ENCODE measurements at regions not wholly inside any gene's neighbourhood (a gene's known extent, or its start where the extent isn't known, plus 50 kb on each side); places are given as distances from the start of the nearest gene placed in this dataset.

DNA sequence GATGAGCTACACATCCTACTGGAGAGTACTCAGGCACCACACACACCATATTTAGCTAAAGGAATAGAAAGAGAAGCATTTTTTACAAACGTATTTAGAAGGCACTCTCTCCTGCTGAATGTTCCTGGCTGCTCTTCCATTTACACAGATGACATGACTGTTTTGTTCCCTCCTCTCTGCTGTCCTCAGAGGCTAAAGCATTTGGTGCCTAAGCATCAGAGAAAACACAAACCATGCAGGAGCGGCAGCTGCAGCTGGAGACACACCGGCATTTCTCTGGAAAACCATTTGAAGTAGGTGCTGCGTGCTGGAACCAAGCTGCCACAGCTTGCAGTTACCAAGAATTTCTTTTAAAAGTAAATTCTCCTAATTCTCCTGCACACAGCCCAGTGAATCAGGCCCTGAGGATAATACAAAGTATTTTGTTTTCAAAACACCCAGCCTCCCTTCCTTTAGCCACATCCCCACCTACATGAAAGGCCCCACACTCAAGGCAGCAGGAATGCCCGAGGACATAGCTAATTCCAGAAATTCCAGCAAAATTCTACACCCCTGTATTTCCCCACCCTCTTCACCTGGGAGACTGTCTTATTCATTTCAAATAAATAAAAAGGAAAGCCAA, 488.9 kb upstream of the SOX11 start:
- TF ChIP-seq, protein P1, sequence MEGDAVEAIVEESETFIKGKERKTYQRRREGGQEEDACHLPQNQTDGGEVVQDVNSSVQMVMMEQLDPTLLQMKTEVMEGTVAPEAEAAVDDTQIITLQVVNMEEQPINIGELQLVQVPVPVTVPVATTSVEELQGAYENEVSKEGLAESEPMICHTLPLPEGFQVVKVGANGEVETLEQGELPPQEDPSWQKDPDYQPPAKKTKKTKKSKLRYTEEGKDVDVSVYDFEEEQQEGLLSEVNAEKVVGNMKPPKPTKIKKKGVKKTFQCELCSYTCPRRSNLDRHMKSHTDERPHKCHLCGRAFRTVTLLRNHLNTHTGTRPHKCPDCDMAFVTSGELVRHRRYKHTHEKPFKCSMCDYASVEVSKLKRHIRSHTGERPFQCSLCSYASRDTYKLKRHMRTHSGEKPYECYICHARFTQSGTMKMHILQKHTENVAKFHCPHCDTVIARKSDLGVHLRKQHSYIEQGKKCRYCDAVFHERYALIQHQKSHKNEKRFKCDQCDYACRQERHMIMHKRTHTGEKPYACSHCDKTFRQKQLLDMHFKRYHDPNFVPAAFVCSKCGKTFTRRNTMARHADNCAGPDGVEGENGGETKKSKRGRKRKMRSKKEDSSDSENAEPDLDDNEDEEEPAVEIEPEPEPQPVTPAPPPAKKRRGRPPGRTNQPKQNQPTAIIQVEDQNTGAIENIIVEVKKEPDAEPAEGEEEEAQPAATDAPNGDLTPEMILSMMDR (IDR thresholded peaks at IDR 0.05) = no peak
- TF ChIP-seq POLR2A (IDR thresholded peaks at IDR 0.05; ENCODE audit: low read depth) (no peak), EP300 (IDR thresholded peaks at IDR 0.05) (no peak)
